ENCODE measurements at regions not wholly inside any gene's neighbourhood (a gene's known extent, or its start where the extent isn't known, plus 50 kb on each side); places are given as distances from the start of the nearest gene placed in this dataset.
"Not testable (repeated sequence)": the region's sequence is repeated elsewhere in the genome, so short reads cannot be mapped to it uniquely, and the experiment has no call there.

DNA sequence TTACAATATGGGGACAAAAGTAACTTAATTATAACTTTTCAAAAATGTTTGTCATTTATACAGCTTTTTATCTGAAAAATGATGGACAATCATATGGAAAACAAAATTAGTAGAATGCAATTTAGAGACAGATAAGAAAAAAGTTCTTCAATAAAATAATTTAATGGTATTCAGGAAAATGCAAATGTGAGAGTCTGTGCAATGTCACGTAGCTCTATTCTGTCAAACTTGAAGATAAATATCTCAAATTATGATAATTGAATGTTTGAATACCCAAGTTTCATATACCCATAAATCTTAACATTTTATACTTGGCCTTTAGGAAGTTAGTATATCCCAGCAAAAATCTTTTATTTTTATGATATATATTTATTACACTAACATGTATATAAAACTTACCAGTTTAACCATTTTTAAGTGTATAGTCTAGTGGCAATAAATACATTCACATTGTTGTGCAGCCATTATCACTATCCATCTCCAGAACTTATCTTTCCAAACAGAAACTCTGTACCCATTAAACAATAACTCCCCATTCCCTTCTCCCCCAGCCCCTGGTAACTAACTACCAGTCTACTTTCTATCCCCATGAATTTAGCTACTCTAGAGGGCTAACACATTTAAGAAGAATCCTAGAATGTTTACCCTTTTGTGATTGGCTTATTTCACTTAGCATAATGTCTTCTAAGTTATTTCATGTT, 311.5 kb downstream of the SOCS6 start:
- no peak for DNase-seq (ENCODE audit: low spot score)

DNA sequence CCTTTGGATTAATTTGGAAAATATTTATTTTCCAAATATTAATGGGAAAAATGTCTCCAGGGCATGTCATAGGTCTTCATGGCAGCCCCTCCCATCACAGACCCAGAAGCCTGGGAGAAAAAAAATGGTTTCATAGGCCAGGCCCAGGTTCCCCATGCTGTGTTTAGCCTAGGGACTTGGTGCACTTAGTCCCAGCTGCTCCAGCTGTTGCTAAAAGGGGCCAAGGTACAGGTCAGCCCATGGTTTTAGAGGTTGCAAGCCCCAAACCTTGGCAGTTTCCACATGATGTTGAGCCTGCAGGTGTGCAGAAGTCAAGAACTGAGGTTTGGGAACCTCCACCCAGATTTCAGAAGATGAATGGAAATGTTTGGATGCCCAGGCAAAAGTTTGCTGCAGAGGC, 309.6 kb downstream of the SOCS6 start:
- no peak for DNase-seq (ENCODE audit: low spot score)

DNA sequence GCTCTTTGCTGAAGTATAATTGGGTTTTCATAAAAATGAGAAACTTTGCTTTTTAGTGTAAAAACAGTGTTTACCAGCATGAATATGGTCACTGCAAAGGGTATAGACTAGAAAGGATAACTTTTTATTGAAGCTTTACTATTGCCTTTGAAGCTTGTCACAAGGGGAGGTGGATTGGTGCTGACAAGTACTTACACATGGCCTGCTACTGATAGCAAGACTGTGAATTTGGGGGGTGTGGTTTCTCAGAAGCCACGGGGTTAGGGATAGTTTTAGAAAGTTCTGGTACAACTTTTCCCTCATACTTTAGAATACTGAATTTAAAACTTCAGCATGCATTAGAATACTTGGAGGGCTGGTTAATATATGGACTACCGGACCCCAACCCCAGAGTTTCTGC, 294.1 kb downstream of the SOCS6 start:
- DNase-seq (ENCODE audit: low spot score) = no peak

DNA sequence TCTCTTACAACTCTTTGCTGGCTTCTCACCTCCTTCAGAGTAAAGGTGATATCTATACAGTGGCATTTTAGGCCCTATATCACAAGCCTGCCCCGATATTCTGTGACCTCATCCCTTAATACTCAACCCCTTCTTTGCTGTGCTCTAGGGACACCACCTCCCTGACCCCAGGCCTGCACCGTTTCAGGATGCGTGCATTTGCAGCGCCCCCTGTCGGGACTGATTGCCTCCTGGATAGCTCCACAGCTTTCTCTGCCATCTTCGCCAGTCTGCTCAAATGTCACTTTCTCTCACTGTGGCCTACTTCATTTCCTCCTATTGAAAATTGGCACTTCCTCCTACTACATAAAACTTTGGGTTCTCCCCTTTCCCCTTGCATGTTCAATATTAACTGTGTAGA, 289.6 kb downstream of the SOCS6 start:
- DNase-seq (ENCODE audit: low spot score) = peak; percentile 5

DNA sequence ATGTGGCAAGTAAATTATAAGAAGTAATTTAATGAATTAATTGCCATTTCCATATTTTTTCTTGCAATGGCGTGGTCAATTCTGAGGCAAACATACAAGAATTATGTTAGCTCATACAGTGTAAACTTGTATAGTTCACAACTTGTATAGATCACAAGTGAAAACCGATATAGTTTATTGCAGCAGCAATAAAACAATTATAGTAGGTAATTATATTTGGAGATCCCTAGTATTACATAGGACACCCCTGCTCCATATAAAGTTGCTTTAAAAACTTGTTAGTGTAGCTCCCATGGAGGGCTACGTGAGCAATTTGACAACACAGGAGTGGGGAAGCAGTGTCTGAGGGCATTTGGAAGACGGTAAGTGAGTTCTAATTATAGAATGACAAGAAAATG, 288.2 kb downstream of the SOCS6 start:
- no peak for DNase-seq (ENCODE audit: low spot score)

DNA sequence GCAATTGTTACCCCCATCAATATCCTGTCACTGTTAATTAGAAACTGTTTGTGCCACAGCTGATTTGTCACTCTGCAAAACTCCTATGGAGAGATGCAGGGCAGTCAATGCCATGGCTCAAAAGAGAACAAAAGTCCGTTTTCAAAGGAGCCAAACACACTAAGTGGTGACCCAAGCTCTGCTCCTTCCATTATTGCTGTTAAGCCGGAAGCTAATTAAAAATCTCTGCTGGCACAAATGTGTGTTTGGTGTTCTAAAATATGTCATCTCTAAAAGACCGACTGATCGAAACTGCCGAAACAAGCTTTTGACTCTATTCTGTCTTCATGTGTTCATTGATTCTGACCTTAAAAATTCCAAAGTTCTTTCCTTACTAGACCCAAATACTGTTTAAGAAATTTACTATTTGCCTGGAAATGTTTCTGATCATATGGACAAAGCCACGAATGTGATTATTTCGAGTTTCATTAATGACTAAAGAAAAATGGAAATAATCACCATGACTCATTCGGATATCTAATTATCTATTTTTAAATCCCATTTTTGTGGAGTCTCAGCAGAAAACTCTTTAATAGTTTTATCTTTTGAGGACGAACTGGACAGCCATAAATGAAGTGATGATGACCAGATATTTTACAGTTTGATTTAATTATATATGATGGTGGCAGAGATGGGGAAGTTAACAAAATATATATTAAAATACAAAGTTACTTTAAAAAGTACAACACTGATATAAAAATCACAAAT, 287.6 kb downstream of the SOCS6 start:
- no peak for DNase-seq (ENCODE audit: low spot score)

DNA sequence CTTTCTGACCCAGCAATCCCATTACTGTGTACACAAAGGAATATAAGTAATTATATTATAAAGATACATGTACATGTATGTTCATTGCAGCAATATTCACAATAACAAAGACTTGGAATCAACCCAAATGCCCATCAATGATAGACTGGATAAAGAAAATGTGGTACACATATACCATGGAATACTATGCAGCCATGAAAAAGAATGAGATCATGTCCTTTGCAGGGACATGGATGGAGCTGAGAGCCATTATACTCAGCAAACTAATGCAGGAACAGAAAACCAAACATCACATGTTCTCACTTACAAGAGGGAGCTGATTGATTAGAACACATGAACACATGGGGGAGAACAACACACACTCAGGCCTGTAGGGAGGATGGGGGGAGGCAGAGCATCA, 286.1 kb downstream of the SOCS6 start:
- DNase-seq (ENCODE audit: low spot score) = not testable (repeated sequence)

DNA sequence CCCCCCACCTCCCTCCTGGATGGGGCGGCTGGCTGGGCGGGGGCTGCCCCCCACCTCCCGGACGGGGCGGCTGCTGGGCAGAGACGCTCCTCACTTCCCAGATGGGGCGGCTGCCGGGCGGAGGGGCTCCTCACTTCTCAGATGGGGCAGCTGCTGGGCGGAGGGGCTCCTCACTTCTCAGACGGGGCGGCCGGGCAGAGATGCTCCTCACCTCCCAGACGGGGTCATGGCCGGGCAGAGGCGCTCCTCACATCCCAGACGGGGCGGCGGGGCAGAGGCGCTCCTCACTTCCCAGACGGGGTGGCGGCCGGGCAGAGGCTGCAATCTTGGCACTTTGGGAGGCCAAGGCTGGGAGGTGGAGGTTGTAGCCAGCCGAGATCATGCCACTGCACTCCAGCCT, 280.8 kb downstream of the SOCS6 start:
- not testable (repeated sequence) for DNase-seq (ENCODE audit: low spot score)

DNA sequence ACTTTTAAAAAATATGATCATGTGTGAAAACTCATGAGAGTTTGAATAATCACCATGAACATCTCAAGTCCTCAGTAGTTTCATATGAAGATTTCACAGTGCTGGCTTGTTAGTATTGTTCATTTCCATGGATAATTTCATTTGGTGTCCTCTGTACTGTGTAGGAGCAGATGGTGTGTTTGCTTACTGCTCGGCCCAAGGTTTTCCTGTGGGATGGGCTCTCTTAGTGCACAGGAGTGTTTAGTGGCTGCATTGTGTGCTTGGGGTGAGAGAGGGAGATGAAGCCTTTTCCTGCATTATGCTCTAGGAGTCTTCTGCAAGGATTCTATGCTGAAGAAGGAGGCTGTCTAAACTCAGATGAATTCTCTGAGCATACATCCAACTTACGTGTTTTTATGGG, 270.6 kb downstream of the SOCS6 start:
- DNase-seq (ENCODE audit: low spot score) = no peak

DNA sequence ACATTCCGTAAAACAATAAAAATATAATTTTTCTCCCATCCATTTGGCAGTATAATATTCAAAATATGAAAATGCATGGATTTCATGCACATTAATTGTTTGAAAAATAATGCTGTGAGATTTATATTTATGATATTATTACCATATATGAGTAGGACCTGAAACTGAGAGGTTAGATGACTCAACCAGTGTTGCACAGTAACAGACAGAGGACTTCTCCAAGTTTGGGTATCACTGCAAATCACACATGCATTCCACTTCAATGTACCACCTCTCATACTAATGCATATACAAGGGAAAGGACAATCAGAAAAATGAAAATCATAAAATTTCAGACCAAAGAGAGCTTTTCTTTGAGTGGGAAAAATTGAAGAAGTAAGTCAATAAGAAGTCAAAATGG, 269.5 kb downstream of the SOCS6 start:
- DNase-seq (ENCODE audit: low spot score) = no peak

DNA sequence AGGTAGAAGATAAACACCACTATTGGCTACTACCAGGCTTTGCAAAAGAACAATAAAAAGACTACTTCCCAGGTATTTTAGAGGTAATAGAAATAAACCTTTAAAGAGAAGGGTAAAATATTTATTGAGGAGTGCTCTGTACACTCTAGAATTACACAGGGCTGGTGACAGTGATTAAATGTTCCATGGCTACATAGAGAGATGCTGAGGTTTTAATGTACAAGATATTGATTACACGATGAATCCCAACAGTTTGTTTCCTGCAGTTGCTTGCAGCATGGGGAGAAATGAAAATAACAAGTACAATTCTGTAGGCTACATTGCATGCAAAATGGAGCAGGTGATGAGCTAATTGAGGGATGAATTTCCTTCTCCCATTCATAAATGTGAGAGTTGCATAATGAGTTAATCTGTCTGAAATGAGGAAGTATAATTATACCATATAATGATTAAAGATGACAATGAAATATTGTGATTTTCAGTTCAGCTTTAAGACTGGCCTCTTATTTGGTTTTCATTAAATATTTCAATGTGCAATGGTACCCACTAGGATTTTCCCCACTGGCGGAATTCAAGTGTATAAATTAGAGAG, 266.1 kb downstream of the SOCS6 start:
- DNase-seq (ENCODE audit: low spot score) = no peak

DNA sequence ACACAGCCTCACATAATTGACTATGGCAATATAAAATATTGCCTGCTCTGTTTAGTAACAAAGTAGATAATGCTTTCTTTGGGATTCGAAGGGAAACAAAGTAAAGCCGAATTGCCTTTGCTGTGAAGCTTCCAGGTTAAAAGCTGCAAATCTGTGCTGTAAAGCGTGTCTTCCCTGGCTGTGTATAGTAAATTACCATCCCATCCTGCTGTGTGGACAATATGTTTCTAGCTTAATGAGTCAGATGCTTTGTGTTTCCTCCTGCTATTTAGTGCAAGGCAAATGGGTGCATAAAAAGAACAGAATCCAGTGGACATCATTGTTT, 265.1 kb downstream of the SOCS6 start:
- no peak for DNase-seq (ENCODE audit: low spot score)

DNA sequence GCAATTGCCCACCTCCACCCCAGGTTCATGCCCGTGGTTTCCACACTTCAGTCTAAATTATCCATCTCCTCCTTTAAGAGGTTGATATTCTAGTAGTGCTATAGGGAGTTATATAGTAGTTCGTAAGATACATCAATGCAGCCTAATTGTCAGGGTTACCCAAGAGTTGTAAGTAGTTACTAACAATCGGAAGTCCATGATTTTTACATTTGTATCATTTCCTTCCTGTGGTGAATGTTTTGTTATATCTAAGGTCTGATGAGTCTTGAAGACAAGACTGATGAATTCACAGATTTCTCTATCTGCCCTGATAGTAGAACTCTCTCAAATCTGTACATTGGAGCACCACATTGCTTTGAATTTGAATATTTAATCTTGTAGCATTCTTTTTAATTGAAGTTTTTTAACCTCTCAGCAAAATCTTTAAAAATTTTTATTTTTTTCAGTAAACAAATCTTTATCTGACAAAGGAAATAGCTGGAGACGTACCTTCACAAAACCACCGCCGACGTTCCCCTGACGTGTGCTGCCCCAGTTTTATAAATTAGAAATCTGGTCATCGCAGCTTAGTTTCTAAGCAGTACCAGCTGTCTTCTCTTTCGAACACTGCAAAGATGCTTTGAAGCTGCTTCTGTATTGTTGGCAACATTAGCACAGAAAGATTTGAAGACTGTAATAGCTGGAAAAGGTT, 264.5 kb downstream of the SOCS6 start:
- DNase-seq (ENCODE audit: low spot score) = no peak

DNA sequence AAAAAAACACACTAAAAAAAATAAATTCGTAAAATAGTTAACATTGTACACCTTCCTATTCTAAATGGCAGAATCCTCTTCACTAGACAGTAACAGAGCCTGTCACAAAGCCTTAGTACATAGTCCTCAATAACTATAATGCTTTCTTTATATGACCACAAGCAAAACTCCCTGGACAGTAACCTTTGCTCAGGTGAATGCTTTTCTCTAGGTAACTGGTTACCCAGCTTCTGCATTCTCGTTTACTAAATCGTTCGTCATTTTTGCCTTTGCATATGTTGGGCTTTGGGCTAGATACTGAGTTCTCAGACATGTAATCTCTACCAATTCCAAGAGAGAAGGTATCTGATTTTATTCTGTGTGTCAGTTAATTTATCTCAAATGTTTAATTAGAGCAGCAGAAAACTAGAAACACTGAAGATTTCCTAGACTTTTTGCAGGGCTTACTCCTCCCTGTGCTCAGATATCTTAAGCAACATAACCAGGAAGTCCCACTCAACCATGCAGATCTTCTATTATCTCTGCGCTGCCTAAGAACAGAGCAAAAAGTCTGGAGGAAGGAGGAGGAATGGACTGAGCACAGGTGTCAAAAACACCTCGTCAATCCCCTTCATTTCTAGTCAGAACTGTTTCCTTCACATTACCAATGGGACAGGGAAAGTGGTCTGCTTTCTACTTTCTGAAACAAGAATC, 247.7 kb downstream of the SOCS6 start:
- no peak for DNase-seq (ENCODE audit: low spot score)

DNA sequence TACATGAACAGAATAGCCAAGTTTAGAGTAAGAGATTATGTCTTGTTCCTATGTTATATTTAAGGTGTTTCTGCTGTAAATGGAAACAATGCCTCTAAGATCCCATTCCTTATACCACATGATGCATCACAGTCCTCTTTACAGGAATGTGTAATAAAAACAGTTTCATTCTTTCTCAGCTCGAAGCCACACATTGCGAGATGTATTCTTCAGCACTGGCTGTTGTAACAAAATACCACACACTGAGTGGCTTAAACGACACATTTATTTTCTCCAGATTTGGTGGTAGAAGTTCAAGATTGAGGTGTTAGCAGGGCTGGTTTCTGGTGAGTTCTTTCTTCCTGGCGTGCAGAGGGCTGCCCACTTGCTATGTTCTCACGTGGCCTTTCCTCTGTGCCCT, 246.2 kb downstream of the SOCS6 start:
- DNase-seq (ENCODE audit: low spot score) = no peak

DNA sequence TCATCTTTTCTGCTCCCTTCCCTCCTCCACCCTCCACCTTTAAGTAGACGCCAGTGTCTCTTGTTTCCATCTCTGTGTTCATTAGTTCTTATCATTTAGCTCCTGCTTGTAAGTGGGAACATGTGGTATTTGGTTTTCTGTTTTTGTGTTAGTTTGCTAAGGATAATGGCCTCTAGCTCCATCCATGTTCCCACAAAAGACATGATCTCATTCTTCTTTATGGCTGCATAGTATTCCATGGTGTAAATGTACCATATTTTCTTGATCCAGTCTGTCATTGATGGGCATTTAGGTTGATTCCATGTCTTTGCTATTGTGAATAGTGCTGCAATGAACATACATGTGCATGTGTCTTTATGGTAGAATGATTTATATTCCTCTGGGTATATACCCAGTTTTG, 236.5 kb downstream of the SOCS6 start:
- DNase-seq (ENCODE audit: low spot score) = not testable (repeated sequence)

DNA sequence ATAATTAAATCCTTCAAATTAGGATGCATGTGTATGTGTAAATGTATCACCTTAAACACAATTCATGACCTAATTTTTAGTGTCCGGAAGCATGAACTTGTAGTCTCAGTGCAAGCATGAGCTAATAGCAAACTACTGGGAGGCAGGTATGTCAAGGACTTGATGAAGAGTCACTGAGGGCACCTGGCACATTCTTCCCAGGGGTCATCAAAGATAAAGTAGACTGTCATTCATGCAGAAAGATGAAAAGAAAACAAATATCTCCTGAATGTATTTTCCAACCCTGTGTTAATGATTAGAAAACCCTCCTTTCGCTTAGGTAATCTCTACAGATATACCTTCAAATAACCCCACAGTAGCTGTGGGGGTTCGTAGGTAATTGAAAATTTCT, 234.9 kb downstream of the SOCS6 start:
- no peak for DNase-seq (ENCODE audit: low spot score)

DNA sequence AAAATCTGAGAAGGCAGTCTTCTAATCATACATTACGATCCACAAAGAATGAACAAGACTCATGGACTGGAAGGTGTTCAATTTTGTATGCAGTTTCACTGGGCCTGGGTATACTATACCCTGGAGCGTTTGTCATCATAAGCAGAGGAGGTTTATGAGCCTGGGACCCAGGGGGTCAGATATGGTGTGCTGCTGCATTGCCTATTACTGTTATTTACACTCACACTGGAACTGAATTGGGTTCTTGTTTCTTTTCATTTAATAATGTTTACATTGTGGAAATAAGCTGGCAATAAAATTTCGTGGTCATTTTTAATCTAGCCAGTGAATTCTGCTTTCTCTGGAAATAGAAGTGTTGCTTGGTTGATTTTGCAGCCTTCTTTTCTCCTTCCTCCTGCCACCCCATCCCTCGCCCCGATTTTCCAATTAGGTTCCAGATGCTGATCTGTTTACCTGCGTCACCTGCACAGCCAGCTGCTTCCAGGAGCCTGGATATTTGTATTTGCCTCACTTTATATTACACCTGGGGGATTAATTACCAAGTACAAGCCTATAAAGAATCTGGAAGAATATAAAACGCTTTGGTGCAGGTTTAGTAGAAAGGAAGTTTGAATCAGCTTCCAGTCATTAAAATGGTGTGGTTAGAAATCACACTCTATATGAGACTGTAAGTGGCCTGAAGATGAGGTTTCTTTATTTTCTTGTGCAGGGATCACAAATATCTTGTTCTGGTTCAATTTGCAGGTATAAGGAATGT, 234.4 kb downstream of the SOCS6 start:
- peak; percentile 3 for DNase-seq (ENCODE audit: low spot score)

DNA sequence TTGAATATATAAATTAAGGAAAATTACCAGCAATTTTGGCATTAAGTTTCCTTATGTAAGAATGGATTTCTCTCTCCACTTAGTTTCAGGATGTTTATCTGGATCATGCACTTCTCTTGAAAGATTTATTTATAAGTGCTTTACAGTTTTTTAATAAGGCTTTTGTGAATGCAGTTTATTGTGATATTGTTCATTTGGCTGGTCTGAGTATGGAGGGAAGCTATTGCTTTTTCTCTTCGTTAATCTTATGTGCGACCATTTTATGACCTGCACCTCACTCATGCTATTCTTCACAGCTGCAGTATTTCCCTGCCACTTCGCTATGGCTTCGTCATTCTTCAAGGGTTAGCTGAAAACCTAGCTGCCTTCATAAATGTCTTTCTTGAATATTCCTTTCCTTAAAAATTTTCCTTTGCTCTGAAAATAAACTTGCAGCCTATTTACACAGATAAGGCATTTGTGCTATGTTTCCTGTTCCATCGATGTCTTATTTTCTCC, 233.4 kb downstream of the SOCS6 start:
- DNase-seq (ENCODE audit: low spot score) = no peak

DNA sequence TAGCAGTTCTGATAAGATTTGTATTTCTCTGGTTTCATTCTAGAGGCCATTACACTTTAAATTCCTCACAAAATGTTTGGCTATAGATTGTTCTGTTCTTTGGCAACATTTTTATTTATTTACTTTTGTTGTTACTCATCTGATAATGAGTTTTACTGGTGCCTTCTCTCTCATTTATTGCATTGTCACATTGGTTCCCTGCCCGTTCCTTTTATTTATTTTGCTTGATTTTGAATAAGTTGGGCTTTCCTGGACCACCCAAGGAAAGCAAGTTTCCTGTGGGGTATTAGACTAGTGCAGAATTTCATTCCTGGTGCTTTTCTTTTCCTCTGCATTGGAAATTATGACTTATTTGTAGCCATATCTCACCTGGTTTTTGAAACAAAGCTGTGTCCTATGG, 232.0 kb downstream of the SOCS6 start:
- DNase-seq (ENCODE audit: low spot score) = no peak

DNA sequence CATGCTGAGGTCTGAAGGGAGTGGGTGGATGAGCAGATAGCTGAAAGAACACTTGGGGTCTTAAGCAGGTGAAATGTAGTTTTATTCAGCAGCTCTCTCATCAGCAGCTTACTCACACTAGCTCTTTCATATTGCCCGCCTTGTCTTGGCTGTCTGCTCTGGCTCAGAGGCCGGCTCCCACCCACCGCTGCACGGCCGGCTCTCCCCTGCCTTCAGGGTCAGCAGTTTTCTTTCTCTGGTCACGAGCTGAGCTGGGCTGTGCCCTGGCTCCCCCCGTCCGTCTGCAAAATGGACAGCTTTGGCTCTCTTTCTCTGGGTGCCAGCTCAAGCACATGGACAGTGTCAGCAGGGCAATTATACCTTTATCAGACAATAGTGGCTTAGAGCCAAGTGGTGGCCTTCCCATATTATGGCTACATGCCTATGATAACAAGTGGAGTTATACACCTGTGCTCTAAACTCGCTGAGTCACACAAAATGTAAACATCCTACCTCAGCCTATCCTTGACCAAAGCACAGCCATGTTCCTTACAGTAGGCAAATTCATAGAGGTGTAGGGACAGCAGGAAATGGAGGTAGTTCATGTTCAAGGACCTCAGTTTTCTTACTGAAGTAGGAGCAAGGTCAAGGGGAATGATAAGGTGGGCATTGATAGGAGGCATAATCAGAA, 224.8 kb downstream of the SOCS6 start:
- no peak for DNase-seq (ENCODE audit: low spot score)

Data from HuH-7 (cell line).